CD4-positive, alpha-beta T cell treated with Interleukin-17A for 4 hours (primary cell): ENCODE measurements at regions not wholly inside any gene's neighbourhood (a gene's known extent, or its start where the extent isn't known, plus 50 kb on each side); places are given as distances from the start of the nearest gene placed in this dataset.

ENCODE experiments used
- DNase-seq: peaks from one replicate; pipeline ENCODE4 v3.0.0-alpha.2; 2020; ENCODE audit warnings: mixed read lengths

DNA sequence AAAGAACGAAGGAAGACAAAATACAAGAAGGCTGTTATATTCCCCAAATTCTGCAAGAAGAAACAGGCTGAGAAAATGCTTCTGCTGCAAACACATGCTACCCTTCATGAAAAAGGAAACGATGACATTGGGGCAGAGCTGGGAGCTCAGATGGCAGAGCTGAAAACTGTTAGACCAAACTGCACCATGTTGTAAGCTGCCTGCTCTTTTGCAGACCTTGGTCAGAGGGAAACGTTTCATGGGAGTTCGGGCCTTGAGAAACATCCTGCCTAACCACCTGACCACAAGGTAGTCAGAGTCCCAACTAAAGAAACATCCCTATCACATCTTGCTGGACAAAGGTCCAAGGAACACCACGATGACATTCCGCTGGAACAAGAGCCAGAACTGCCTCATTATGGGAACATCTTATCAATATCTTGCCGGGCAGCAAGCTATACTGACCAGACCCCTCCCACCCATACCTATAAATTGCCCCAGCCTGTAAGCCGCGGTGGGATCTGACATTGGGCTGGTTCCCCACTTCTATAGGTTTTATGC is 110.7 kb upstream of the CTSC start:
- no peak for DNase-seq

DNA sequence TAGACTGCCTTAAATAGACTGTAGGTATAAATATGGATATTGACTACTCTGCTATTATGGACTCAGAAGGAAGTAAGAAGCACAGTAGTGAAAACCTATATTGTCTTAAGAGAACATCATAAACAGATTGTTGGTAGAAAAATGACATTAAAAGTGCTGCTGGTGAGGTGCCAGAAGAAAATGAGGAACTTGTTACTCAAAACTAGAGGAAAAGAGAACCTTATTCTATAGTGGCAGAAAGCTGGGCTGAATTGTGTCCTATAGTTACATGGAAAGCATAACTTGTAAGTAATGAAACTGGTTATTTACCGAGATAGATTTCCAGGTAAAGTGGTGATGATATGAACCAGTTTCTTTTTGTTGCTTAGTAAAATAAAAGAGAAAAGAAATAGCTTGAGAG is 109.7 kb upstream of the CTSC start:
- DNase-seq, result no peak

GRCh38 chr11:88439356-88439755 is 101.8 kb upstream of the CTSC start:
- no peak for DNase-seq

GRCh38 chr11:88438721-88439120 is 101.2 kb upstream of the CTSC start:
- no peak for DNase-seq

DNA sequence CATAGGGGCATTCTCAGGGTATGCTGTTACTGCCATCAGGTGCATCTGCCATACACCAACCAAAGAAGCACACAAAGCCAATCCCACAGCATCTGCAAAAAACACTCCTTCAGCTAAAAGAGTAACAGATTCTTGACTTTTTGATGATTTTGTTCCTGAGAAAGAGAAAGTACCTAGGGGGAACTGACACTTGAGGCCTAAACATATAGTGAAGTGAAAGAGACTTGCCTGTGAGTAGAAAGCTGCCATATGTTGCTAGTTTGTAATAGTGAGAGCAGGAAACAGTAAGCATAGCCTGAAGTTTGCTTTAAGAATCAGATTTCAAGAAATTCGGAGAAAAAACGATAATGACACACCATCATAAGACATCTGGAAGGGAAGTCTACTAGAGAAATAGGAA is 97.9 kb upstream of the CTSC start:
- DNase-seq, result no peak

DNA sequence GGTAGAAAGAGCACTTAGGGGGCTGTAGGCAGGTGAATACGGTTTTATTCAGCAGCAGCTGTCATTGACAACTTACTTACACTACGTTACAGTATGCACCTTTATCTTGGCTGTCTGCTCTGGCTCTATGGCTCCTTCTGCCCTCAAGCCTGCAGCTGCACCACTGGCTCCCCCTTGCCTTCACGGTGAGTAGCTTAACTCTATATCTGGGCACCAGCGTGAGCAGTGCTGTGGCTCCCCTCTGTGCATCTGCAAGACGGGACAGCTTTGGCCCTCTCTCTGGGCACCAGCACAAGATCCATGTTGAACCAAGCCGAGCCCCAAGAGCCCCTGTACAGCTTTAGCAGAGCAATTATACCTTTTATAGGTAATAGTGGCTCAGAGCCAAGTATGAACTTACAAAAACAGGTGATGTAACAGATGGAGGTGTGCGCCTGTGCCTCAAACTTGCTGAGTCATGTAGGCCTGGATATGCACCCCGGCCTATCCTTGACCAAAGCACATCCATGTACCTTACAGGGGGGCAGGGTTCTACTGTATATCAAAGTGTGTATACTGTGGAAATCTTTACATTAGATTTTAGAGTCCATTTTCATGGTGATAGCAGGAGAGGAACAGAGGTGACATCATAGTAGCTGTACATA is 96.9 kb upstream of the CTSC start:
- DNase-seq, result no peak

DNA sequence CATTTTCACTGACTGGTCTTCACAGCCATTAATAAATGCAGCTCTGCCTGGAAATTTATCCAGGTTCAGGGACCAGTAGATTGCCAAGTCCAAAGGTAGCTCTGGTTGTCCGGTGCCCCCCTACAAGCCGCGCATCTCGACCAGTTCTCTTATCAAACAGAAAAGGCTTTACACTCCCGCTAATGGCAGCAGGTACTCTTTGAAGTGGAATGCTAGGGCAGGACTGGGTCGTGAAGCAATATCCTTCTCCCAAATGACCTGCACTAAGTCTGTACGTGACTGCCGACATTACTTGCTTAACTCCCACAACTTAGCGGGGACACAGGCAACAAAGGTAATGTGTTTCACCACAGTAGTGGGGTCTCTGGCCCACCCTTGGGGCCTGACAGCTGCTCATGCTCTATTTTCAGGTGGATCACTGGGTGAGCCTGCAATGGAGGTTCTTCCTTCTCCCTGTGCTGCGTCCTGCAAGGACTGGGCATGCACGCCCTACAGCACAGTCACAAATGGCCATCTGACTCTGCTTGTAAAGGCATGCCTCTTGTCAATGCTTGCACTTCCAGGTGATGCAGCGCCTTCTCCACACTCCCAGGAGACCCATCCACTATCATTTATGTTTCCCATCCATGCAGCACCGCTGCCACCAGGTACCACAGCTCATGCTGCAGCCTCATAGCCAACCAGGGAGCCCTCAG is 96.1 kb upstream of the CTSC start:
- DNase-seq, result no peak

- DNase-seq, result no peak
Measured at GRCh38 chr11:88431675-88432341, 94.3 kb upstream of the CTSC start.

DNA sequence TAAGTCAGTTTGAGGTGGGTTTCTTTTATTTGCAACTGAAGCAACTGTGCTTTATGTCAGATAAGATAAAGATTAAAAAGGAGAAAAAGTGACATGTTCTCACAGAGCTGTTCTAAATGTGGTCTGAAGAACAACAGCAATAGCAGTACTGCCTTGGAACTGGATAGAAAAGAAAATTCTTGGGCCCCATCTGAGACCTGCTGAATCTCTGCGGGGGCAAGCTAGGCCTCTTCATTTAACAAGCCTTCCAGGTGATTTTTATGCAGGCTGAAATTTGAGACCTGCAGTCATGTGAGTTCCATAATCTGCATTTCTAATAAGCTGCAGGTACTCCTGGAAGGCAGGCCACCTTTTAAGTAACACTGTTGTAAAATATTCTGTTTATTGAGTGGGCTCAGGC is 91.4 kb upstream of the CTSC start:
- DNase-seq, result no peak

GRCh38 chr11:88427719-88428118 is 90.2 kb upstream of the CTSC start:
- no peak for DNase-seq

DNA sequence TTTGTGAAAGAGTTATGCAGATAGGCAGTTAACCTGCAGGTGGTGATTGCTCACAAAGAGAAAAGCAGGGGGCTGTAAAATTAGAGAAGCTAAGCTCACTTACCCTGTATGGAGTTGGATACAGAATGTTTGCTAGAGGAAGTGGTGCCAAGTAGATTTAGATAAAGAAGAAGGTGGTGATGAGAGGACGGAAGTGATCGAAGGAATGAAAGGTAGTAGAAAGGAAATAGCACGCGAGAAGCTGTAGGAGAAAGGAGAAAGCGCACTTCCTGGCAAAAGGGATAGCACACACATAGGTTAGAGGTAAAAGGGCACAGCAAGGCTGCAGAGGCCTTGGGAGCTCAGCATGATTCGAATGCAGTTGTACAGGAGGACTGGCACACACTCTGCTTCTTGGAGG is 87.3 kb upstream of the CTSC start:
- no peak for DNase-seq

DNA sequence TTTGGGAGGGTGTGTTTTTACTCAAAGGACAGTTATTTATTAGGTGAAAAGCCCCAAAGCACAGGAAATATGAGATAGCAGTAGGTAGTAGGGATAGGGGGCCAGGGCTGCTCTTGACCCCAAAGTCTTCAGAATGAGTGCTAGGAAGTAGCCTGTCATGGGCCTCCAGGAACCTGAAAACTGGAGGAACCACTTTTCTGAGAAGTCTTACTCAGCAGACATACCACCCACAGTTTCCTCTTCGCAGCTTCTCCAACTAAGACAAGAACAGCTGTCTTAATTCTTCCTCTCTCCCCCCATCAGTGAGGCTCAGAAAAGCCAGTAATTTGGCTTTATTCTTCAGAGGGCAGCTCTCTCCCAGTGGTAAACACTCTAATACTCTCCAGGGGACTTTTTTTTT is 84.0 kb upstream of the CTSC start:
- peak; percentile 15 for DNase-seq

DNA sequence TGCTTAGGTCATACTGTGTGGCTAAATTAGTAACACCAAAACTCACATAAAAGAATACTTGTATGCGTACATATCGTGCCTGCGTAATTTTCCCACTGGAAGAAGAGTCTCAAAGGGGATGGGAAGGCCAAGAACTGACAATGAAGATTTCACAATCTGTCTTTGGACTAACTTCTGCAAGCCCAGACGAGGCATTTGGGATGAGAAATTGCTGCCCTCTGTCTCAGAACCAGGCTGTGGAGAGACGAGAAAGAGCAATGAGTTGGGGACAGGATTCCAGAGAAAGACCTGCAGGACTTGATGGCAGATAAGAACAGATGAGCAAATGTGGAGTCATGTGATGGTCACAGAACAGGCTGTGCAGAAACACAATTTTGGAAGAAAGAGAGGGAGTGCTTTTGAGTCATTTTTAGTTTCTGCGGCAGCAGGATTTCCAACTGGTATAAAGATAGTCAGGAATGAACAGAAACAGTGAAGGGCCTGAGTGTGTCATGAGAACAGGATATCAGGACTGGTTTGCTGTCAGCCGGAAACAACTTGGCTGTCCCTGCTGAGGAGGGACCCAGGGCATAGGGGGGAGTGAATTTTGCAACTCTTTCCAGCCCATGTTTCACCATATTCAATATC is 82.7 kb upstream of the CTSC start:
- DNase-seq, result no peak

DNA sequence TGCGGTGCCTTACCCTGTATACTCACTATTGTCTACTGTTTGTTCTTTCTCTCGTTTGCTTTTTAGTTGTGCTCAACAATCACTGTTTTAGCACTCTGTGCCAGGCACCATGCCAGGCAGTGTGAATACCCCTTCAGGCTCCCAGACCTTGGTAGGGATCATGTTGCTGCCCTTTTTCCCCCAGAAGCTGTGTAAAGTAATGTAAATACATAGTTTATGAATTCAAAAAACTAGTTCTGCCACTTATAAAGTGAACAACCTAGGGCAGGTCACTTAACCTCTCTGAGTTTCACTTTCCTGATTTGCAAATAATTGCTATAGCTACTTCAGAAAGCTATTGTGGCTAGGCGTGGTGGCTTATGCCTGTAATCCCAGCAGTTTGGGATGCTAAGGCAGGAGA is 81.0 kb upstream of the CTSC start:
- DNase-seq, result no peak

DNA sequence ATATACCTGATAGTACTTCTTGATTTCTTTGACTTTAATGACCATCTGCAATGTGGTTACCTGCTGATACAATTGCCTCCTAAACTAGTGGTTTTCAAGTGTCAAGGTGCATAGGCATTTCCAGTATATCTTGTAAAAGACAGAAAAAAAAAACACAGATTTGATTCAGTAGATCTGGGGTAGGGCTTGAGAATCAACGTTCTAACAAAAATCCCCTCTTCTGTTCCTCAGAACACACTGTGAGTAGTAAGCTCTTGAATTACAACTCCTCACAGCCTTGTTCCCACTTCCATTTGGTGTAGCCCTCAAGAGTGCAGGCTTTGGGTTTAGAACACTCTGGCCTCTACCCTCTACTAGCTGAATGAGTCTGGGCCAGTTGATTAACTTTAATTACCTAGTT is 78.0 kb upstream of the CTSC start:
- DNase-seq, result no peak

DNA sequence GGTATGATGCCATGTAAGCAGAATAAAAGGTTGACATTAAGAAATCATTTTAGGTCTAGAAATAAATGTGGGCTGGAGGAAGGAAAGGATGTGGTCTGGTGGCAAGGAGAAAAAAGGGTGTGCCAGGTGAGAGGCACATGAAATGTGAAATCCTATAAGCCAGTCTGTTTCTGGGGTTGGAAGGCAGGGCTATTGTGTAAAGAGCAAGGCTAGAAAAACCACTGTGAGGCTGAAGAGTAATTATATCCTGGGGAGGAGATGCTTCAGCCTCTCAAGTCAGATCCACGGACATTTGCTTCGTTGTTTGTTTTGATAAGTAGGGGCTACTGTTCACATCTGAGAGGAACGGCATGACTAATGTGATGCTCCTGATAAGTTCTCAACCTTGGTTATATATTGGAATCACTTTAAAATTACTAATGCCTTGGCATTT is 77.5 kb upstream of the CTSC start:
- peak; percentile 20 for DNase-seq

GRCh38 chr11:88414385-88414861 is 76.9 kb upstream of the CTSC start:
- peak; percentile 18 for DNase-seq

DNA sequence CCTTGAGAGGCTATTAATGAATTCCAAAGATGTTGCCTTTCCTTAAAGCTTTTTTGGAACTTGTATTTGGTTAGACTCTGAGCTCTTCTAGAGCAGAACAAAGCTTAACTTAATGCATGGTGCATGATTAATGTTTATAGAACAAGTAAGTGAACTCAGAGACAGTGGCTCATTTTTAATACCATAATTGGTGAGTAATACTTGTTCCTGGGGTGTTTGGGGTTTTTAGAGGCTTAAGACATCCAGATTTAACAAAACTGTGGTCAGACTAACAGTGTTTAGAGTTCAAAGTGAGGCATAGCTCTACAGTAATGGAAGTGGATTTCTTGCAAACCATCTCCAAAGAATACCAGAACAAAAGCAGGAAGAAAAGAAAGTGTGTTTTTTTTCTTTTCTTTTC is 73.7 kb upstream of the CTSC start:
- DNase-seq, result no peak

- DNase-seq, result no peak
Measured at GRCh38 chr11:88410656-88411055, 73.1 kb upstream of the CTSC start.

- no peak for DNase-seq
Measured at GRCh38 chr11:88410056-88410455, 72.5 kb upstream of the CTSC start.

GRCh38 chr11:88406876-88407275 is 69.3 kb upstream of the CTSC start:
- no peak for DNase-seq

DNA sequence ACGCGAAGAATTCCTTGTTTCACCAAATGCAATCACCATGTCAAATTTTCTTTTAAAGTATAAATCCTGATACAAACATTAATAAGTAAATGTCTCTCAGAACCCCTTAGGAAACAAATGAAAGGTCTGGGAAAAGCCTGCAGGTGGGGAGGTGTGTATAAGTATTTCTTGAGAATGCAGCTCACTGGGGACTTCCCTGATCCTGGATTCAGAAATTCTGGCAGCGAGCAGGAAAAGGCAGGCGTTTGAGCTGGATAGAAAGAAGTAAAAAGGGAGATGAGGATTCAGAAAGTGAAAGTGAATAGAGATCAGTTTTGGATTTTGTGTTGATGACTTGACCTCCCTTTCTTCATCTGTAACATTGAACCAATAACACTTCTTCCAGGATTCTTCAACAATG is 68.3 kb upstream of the CTSC start:
- no peak for DNase-seq

DNA sequence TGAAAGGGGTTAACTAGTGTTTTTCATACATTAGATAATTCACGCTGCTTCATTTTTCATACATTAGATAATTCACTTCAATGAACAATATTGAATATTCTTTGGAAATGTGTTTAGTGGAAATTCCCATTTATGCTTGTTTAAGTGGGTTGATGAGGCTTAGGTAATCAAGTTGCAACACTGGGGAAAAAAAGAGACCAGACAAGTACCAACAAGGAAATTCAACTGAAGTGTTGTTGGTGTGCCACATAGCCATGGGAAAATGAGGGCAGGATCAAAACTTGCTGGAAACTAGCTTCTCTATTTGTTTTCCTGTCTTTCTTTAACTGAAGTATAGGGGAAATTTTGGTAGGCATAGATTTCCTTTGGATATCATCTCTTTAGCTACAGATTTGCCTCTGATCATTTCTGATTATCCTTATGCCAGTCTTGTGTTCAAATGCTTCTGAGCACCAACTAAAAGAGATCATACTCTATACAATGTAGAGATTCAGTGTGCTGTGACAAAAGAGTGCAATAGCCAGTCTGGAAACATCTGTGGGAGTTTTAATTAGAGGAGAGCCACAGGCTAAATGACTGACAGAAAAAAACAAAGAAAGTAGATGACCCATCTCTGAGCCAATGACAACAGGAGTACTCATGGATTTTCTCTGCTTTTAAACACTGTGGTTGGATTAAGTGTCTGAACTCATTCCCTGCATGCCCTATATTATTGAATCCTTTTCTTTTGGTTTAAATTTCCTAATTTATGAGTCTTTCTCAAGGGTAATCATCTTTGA is 67.6 kb upstream of the CTSC start:
- no peak for DNase-seq
